HT1080 (cell line): ENCODE measurements at regions not wholly inside any gene's neighbourhood (a gene's known extent, or its start where the extent isn't known, plus 50 kb on each side); places are given as distances from the start of the nearest gene placed in this dataset.

Experiments
- DNase-seq: peaks from one replicate; pipeline ENCODE4 v3.0.0-alpha.2; 2015; ENCODE audit warnings: low read depth

DNA sequence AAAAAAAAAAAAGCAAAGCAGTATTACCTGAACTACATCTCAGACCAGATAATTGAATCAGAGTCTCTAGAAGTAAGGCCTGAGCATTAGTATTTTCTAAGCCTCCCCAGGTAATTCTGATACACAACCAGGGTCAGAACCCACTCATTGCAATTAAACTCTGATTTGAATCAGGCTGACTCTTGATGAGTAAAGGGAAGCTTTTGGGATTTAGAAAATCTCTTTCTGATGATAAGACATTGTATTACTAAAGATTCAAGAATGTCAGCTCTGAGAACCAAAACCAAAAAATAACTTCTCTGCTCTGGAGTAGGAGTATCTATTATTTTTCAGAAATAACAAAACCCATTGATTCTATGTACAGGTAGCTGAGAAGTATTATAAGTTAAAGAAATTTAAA, 100.1 kb upstream of the COL21A1 start:
- DNase-seq = peak; percentile 66

DNA sequence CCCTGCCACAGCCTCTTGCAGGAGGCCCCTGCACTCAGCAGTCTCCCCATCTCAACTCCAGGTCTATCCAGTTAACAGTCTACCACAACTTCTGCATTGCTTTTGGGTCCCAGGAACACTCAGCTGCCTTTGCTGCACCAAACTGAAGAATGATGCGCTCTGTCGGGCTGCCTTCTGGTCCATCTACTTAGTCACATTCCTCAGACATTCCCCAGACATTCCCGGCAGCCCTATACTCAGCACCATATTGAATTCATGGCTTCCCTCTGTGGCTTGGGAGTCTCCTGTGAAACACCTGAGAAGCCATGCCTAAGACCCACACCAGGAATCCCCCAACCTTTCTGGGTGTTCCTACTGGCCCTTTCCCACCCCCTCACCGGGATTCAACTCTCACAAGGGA, 99.6 kb upstream of the COL21A1 start:
- no peak for DNase-seq

DNA sequence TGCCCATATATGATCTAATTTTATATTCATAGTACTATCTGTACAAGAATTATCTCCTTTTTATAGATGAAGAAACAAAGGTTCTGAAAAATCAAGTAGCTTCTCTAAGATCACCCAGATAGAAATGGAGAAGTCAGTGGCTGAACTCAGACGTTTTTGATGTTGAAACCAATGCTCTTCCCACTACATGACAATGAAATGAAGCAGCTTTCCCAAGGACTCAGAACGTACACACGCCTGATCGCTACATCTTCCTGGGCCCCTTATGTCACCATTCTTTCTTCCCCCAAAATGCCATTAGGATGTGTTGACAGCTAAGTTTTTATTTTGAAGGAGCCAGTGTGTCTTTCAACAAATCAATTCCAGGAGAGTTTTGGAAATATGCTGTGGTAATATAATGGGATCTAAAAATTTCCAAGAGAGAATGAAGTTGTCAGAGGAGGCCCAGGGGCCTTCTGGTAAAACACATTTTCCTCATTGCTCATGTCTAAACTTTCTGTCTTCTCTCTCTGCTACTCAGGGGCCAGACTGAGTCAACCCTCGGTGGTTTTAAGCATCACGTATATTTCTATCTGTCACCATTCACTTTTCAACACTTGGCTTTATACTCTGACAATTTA, 98.1 kb upstream of the COL21A1 start:
- DNase-seq = no peak

DNA sequence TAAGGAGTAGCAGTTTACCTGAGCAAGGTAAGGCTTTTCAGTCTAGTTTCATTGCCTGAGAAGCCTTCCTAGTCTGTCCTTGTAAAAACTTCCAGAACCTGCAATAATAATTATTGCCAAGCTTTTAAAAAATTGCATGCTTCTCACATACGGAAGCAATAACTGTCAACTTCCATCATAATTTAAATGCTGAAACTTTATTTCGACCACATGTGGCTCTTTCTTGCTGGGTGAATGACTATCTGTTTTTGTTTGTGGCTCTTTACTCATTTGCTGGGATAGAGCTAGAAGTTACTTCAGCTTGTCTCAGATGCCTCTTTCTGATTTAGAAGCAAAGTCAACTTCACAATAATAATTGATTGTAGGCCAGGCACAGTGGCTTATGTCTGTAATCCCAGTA, 95.9 kb upstream of the COL21A1 start:
- no peak for DNase-seq

DNA sequence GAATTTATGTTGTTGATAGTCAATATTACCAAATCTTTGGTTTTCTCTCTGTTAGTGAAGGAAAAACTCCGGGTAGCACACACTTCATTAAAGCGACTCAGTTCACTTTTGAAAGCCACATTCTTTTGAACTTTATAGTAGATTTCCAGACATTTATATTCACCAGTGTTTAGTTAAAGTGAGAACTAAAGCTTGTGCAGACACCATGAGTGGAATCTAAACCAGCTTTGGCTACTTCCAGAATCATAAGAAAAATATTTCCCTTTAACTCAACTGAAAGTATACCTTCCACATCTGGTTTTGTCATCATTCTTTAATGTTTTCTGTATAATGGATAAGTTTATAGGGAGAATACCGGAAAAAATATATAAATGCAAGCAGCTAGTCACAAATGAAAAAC, 92.1 kb upstream of the COL21A1 start:
- no peak for DNase-seq

DNA sequence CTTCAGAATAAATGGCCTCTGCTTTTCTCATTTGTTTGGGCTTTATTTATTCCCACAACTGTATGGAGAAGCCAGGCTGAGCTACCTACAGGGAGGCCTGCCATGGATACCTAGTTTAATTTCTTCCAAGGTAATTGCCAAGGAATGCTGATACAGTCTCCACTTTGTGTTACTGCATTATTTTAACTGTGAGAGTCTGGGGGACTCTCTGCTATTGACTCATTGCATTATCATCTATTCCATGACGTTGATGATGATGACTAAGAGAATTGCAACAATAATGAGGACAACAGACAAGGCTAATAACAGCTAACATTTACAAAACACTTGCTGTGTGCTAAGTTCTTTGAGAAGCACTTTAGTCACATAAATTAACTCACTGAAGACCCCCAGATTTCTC, 88.3 kb upstream of the COL21A1 start:
- peak; percentile 88 for DNase-seq

DNA sequence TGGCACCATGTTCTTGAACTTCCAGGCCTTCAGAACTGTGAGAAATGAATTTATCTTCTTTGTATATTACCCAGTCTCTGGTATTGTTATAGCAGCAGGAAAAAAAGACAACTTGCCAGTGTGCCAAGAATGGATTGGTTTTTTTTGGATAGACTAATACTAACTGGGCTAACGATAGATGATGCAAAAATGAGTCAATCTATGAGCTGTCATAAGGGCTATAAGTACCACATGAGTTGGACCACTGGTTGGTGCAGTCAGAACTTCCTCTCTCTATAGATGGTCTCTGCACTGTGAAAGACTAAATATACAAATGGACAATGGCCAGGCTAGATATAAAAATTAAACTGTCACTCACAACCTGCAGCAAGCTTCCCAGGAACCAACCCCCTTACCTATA, 87.6 kb upstream of the COL21A1 start:
- peak; percentile 93 for DNase-seq

DNA sequence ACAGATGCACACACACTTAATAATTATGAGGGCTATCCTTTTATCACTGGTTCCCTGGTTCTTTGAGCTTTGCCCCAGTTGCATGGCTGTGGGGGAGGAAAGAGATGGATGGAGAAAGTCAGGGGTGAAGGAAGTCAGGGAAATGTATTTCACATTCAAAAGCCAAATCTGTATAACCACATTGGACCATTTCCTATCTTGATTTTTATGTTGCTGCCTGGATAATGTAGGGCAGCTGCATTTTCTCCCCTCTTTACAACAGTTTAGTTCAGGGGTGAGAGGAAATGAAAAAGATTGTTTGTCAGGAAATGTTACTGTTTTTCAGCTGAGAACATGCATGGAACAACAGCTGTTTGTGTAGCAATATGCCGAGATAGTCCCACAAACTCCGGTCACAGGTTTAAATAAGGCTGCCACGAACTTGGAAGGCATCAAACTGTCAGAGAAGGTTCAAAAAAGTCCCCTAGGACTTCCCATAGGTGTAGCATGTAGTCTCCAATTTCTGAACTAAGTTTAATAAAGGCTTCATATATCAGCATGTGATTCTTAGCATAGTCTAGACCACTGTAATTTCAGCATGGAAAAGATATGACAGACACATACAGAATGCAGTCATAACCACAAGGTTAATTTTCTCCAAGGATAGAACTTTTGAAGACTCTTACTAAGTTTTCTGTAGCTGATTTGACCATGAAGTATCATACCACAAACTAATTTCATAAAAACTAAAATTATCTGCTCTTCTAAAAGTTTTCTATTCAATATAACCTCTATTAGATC, 82.1 kb upstream of the COL21A1 start:
- DNase-seq = peak; percentile 21

DNA sequence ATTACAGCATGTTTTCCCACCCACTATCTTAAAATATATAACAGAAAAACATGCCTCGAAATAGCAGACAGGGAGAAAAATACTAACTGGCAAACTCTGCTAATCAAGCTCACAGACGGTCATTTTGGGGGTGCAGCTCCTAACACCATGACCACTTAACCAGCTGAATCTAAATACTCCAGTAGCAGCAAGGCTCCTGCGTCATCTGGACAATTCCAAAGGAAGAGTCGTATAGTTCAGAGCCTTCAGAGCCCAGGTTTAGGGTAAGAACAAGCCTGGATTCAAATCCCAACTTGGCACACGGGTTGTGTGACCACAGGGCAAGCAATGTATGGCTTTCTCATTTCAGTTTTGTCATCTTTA, 81.3 kb upstream of the COL21A1 start:
- no peak for DNase-seq

DNA sequence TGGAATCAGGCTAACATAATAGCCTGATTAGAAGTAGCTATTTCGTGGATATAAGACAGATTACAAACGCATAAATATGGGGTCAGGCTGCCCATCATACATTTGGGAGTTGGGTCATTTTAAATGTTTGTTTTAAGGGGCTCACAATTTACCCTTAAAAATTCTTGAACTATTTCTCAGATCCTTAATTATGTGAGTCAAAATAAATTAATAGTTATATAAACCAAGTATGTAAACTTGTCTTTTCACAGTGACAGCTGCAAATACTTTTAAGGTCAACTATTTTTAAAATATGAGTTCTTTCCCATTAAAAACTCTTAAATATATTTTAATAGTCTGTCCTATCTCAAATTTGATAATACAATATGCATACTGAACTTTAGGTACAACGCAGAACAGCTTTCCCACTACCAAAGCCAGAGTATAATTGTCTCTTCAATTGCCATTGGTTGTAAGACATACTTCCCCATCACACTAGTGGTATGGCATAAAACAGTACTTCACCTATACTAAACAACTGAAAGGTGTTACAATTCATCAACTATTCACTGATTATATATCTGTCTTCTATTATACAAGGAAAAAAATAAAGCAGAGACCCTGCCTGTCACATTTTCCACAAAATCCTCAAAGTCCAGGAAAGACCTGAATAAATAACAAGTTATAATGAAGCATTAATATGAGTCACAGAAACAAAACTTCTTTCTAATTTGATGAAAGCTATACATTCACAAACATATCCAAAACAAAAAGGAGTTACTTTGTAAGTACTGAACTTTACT, 80.8 kb upstream of the COL21A1 start:
- no peak for DNase-seq

DNA sequence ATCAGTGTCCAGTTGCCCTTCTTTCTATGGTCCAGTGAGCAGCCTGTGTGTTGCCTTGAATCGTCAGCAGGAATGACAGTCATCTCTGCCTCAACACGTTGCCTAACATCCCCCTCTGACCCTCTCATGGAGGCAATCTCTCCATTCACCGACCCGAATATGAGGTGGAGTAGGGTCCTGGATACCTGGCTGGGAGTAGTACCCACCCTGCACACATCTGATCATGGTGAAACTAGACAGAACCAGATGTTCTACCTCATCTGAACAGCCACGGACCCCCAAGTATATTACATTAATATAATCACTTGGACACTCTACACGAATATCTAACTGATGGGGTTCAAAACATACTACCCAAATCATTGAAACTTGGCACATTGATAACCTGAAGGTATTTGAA, 77.0 kb upstream of the COL21A1 start:
- no peak for DNase-seq

DNA sequence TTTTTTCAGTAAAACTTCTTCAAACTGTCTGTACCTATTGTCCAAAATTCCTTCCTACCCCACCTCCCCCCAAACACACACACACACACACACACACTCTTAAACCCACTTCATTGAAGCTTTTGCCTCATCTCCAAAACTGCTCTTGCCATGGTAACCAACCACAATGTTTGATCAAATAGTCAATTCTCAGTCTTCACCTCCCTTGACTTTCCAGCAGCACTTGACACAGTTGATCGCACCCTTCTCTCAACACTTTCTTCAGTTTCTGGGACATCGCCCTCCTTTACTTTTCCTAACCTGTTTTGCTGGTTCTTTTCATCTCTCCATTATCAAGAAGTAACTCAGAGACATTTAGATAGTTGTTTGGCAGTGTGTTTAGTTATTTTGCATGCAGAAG, 71.5 kb upstream of the COL21A1 start:
- DNase-seq = no peak

DNA sequence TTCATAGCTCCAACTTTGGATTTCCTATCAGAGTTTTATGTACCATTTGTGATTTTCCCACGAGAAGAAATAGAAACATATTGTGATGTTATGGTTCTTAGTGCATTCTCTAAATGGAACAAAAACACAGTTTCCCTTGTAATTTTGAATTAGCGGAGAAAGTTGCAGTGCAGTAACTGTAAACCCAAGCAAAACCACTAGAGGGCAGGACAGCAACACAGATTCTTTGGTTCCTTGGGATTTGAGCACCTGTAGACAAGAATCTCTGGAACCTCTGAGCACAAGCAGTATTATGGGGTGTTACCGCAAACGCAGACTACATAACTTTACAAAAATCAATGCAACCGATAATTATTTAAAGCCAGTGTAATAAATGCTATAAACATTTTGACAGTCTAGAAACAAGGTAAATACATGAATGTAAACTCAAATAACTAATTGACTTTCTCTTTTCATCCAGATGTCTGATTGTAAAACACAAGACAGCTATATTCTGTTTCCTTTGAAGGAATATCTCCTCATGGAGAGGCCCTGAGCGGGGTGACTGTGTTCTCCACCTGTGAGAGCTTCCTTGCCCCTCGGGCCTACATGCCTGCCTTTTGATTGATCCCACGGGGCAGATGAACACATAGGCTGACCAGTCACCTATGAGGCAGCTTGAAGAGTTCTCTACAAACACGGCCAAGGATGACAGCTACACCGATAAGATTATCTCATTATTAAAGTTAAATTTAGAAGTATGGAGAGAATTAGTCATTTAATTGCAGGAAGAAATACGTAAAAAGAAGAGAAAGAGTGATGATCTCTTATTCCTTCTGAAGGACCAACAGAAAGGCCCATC, 67.5 kb upstream of the COL21A1 start:
- DNase-seq = peak; percentile 62

DNA sequence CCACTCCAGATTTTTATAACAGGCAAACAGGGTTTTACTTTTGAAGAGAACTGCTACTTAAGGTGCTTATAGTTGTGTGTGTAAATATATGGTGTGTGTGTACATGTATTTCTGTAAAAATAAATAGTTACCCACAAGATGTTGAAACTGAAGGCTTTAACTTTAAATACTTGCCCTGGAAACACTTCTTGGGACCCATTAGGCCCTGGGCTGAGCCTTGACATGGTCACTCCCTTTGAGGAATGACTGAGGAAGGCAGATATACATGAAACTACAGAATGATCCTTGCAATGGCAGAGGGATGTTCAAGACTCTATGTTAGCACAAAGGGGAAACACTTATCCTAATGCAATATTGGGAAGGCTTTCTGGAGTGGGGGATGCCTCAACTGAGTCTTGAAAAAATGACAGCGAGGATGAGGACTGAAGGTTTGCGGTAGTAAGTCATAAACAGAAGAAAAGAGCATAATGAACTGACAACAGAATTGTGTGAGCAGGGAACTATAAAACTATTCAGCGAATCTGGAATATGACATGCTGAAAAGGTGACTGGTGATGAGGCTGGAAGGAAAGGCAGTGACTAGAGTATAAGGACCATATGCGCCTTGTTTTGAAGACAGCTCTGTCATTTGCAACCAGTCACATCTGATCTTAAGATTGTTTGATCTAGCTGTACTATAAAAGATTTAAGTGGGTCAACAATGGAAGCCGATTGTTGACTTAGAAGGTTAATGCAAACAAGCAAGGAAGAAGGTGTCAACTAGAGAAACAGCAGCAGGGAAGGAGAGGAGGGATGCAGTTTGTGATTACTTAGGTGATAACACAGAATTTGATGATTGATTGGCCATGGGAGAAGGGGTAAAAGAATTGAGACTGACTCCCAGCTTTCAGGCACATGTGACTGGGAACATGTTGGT, 64.4 kb upstream of the COL21A1 start:
- no peak for DNase-seq

DNA sequence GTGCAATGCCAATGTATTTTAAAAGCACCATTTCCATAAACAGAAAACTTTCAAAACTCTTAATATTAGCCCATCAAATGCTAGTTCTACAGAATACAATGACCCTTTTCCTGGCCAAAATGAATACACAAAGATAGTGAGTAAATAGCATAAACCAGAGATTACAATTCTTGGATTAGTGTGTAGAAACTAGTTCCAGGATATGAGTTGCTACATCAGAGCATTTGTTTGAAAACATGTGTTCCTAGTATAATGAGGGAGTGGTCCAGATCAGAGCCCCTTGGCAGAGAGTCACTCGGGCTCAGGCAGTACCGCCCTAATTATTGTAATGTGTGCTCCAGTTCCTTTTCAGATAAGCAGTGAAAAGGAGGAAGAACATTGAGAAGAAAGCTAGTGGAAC, 63.7 kb upstream of the COL21A1 start:
- DNase-seq = no peak

DNA sequence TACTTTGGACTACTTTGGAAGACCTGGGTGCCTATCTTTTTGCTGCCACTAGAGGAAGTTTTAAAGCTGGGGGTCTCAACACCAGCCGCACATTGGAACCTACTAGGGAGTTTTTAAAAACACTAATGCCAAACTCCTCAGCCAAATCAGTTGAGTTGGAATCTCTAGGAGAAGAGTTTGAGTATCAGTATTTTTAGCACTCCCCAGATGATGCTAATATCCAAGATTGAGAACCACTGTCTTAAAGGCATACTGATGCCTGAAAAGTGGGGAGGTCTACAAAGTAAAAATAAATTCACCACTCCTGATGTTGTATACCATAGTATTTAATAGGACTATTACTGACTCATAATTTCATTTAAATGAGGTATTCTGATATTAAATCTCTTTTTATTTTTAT, 62.9 kb upstream of the COL21A1 start:
- DNase-seq = no peak

DNA sequence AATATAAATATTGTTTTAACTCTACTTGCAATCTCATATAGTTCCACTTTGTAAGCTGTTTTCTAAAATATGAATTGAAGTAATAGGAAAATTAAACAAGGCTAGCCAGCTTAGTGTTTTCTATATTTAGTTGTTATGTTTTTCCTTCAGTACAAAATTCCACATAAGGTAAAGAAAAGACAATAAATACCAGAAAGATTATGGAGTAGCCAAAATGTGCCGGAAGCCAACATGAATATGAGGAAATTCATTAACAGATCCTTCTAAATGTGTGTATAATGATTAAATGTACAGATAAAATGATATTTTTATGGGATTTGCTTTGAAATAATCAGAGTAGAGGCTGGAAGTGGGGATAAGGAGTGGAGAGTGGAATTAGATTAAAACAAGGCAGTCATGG, 52.5 kb upstream of the COL21A1 start:
- no peak for DNase-seq

DNA sequence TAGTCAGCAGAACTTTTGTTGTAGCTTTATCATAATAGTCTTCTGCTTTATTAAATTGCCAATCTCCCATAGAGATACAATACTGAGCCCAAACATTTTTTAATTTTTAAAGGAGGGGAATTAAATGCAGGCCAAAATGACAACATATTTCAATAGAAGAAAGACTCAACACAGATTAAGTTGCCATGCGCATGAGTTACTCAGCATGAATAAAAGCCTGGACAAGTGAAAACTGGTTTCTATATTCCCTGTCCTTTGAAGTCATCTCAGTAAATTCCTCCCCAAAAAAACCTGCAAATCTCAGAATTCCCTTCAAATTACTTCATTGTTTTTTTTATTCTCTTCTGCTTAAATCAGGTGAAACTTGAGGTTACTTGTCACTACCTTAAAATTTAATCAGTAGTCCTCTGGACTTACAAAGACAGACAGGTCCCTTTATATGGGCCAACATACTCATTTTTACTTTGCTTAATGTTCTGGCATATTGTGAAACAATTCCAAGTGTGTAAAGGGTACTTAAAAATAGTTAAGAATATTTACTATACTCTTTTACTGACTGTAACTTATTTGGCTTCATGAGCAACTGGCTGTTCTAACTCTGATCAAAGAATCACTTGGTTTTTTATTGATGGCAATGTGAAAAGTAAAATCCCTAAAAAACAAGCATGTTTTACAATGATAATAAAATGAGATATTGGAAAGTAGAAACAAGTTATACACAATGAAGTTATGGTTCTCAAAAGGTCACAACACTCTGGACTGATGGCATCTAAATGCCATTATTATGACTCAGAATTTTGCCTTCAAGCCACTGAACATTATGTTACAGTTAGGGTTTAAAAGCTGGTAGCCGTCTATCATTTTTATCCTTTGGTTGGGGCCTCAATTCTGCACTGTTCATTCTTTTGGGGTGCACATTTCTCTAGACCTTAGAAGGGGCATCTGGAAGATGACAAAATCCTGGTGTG, 49.9 kb upstream of the COL21A1 start:
- DNase-seq = peak; percentile 29
